ENCODE measurements at regions not wholly inside any gene's neighbourhood (a gene's known extent, or its start where the extent isn't known, plus 50 kb on each side); places are given as distances from the start of the nearest gene placed in this dataset.

- no peaks in the 10 kb centered on the region for H3K79me2 ChIP-seq (ENCODE audit: control insufficient read depth in 1 of 2, insufficient read depth in 2 of 2, low read length in 2 of 2)
- H3K23ac ChIP-seq (ENCODE audit: insufficient read length), result no peak overlapping the region
- H3K27me3 ChIP-seq (replicated peaks in 1 of 4; ENCODE audit: control insufficient read depth in 3 of 4, extremely low read depth in 1 of 4, insufficient read depth in 3 of 4, low read length in 3 of 4), result no peaks in the 10 kb centered on the region
- H2AFZ ChIP-seq (ENCODE audit: low read length), result no peak overlapping the region
- no peak overlapping the region for H2BK12ac ChIP-seq (ENCODE audit: low read depth, low read length)
- no peak overlapping the region for H2AK5ac ChIP-seq (ENCODE audit: low read depth, low read length)
- H3K4me3 ChIP-seq (ENCODE audit: extremely low read depth in 1 of 4, insufficient read depth in 2 of 4, low read depth in 3 of 4, low read length in 4 of 4), result no peak overlapping the region
- H4K5ac ChIP-seq (ENCODE audit: insufficient read length, low read depth, low read length), result no peak overlapping the region
- H3K14ac ChIP-seq (ENCODE audit: insufficient read length), result no peak overlapping the region
- H4K20me1 ChIP-seq (replicated peaks in 1 of 2; ENCODE audit: control insufficient read depth in 1 of 2, insufficient read depth in 2 of 2, low read length in 2 of 2), result no peaks in the 10 kb centered on the region
- WGBS, 2 experiments (ENCODE audit: extremely low coverage in 1 of 2, insufficient coverage in 1 of 2, insufficient read length in 1 of 2, insufficient replicate concordance in 2 of 2, low coverage in 1 of 2, low lambda C conversion rate in 2 of 2, missing lambda C conversion rate in 1 of 2), result 85% methylated on average over 4 of the region's 4 CpGs; no CpG with 5 or more reads in 1 of the 2 experiments
- CTCF ChIA-PET (ENCODE audit: partially characterized antibody), result no interaction called here
- H3K56ac ChIP-seq (replicated peaks; ENCODE audit: insufficient read length, low read depth, low read length), result no peak overlapping the region
- TF ChIP-seq NRF1 (IDR thresholded peaks at IDR 0.05; ENCODE audit: low read depth, low read length) (no peak), CBX8 (IDR thresholded peaks at IDR 0.05; ENCODE audit: borderline replicate concordance, low read depth, low read length) (no peak), JUND (IDR thresholded peaks at IDR 0.05; ENCODE audit: low read length) (no peak), SIN3A (conservative IDR thresholded peaks at IDR 0.05 in 1 of 2, IDR thresholded peaks at IDR 0.05 in 1 of 2; ENCODE audit: low read depth in 1 of 2, low read length in 2 of 2) (no peak), JUN (IDR thresholded peaks at IDR 0.05; ENCODE audit: low read depth, low read length) (no peak), ATF3 (IDR thresholded peaks at IDR 0.05; ENCODE audit: insufficient read depth, low read depth, low read length) (no peak), CHD1 (IDR thresholded peaks at IDR 0.05; ENCODE audit: low read depth, low read length) (no peak), POLR2AphosphoS5 (IDR thresholded peaks at IDR 0.05; ENCODE audit: low read depth, low read length) (no peak), SRF (IDR thresholded peaks at IDR 0.05; ENCODE audit: low read depth, low read length) (no peak), KDM5A (IDR thresholded peaks at IDR 0.05; ENCODE audit: low read length) (no peak), TEAD4 (IDR thresholded peaks at IDR 0.05; ENCODE audit: low read depth, low read length) (no peak)
- H2BK5ac ChIP-seq (ENCODE audit: low read depth, low read length), result no peak overlapping the region
- H3K4me2 ChIP-seq (ENCODE audit: insufficient read depth in 1 of 2, low read depth in 2 of 2, low read length in 2 of 2), result no peak overlapping the region
- no peak overlapping the region for H4K91ac ChIP-seq (replicated peaks; ENCODE audit: insufficient read length, low read length)
- H3K23me2 ChIP-seq (ENCODE audit: low read depth, low read length), result no peaks in the 10 kb centered on the region
- no peak overlapping the region for H2BK120ac ChIP-seq (replicated peaks; ENCODE audit: low read depth, low read length)
- H3K9ac ChIP-seq (replicated peaks in 1 of 4; ENCODE audit: extremely low read depth in 1 of 4, low read depth in 3 of 4, low read length in 3 of 4), result no peak overlapping the region
- no peak overlapping the region for H2BK15ac ChIP-seq (ENCODE audit: low read length)
- H3K4me1 ChIP-seq (replicated peaks in 1 of 4; ENCODE audit: control insufficient read depth in 3 of 4, insufficient read depth in 4 of 4, low read length in 3 of 4), result no peaks in the 10 kb centered on the region
- no peak overlapping the region for H4K8ac ChIP-seq (ENCODE audit: extremely low read depth, insufficient read depth, low read length)
- no peaks in the 10 kb centered on the region for H3K9me3 ChIP-seq (ENCODE audit: insufficient read depth in 2 of 2, low read depth in 1 of 2, low read length in 1 of 2)
- H3K4ac ChIP-seq (replicated peaks; ENCODE audit: insufficient read length, low read depth, low read length), result no peak overlapping the region
- H3K36me3 ChIP-seq (ENCODE audit: control insufficient read depth in 2 of 4, insufficient read depth in 4 of 4, low read length in 3 of 4), result no peaks in the 10 kb centered on the region
- H3K27ac ChIP-seq (ENCODE audit: low read depth, low read length), result no peak overlapping the region
- no peak for DNase-seq (ENCODE audit: low read depth in 1 of 2, low spot score in 2 of 2)
- H3K79me1 ChIP-seq (ENCODE audit: low read depth, low read length), result no peaks in the 10 kb centered on the region
- POLR2A ChIA-PET (ENCODE audit: partially characterized antibody), result no interaction called here
- no peak overlapping the region for H3K18ac ChIP-seq (ENCODE audit: extremely low read depth, low read length)
- no peak overlapping the region for H2BK20ac ChIP-seq (ENCODE audit: low read length)
- FAIRE-seq, result no peak
These were observed 1461.7 kb upstream of the PIK3C3 start for GRCh38 chr18:40493316-40493715.

All from H1 (cell line).